ENCODE measurements at regions not wholly inside any gene's neighbourhood (a gene's known extent, or its start where the extent isn't known, plus 50 kb on each side); places are given as distances from the start of the nearest gene placed in this dataset.
A peak's percentile ranks its signal among the peaks of the same experiment; 100 is the strongest.

GRCh38 chr7:47142169-47142866, 439.6 kb downstream of the TNS3 start:
- no peak for DNase-seq
- no peak overlapping the region for H3K4me3 ChIP-seq (ENCODE audit: low read length in 3 of 3)
- FAIRE-seq: no peak
- no peak overlapping the region for H3K9ac ChIP-seq (ENCODE audit: low read length in 3 of 3)
- H3K27ac ChIP-seq (ENCODE audit: low read depth in 2 of 2, low read length in 2 of 2): no peak overlapping the region
- no peaks in the 10 kb centered on the region for H3K27me3 ChIP-seq (ENCODE audit: control insufficient read depth, insufficient read depth, low read length)
- no peaks in the 10 kb centered on the region for H3K9me3 ChIP-seq (ENCODE audit: control insufficient read depth in 2 of 3, insufficient read depth in 1 of 3, low read length in 3 of 3)
- no peaks in the 10 kb centered on the region for H3K36me3 ChIP-seq (ENCODE audit: control insufficient read depth in 2 of 3, insufficient read depth in 3 of 3, low read length in 3 of 3)
- intact Hi-C loops (cut with DNase I): no loop called here
- peaks cover 0 to 10% (median 2%) of the 10 kb centered on the region in 3 donors for H3K4me1 ChIP-seq (ENCODE audit: control insufficient read depth in 2 of 3, insufficient read depth in 2 of 3, low read depth in 1 of 3, low read length in 3 of 3)
- TF ChIP-seq CTCF (IDR thresholded peaks at IDR 0.05; ENCODE audit: borderline replicate concordance, extremely low read depth, insufficient read depth): no peak

- H3K9ac ChIP-seq (ENCODE audit: low read length in 3 of 3): no peak overlapping the region
- H3K4me3 ChIP-seq (ENCODE audit: low read length in 3 of 3): no peak overlapping the region
- H3K36me3 ChIP-seq (ENCODE audit: control insufficient read depth in 2 of 3, insufficient read depth in 3 of 3, low read length in 3 of 3): no peaks in the 10 kb centered on the region
- TF ChIP-seq CTCF (IDR thresholded peaks at IDR 0.05; ENCODE audit: borderline replicate concordance, extremely low read depth, insufficient read depth): no peak
- H3K27me3 ChIP-seq (ENCODE audit: control insufficient read depth, insufficient read depth, low read length): no peaks in the 10 kb centered on the region
- no peak overlapping the region for H3K27ac ChIP-seq (ENCODE audit: low read depth in 2 of 2, low read length in 2 of 2)
- intact Hi-C loops (cut with DNase I): no loop called here
- DNase-seq: no peak
- H3K4me1 ChIP-seq (ENCODE audit: control insufficient read depth in 2 of 3, insufficient read depth in 2 of 3, low read depth in 1 of 3, low read length in 3 of 3): no peaks in the 10 kb centered on the region
- FAIRE-seq: no peak
- no peaks in the 10 kb centered on the region for H3K9me3 ChIP-seq (ENCODE audit: control insufficient read depth in 2 of 3, insufficient read depth in 1 of 3, low read length in 3 of 3)
Observed at GRCh38 chr7:47132471-47132870, 449.4 kb downstream of the TNS3 start.

GRCh38 chr7:47128700-47129099, 453.2 kb downstream of the TNS3 start:
- Histone ChIP-seq H3K9me3 (ENCODE audit: control insufficient read depth in 2 of 3, insufficient read depth in 1 of 3, low read length in 3 of 3) (no peaks in the 10 kb centered on the region), H3K9ac (ENCODE audit: low read length in 3 of 3) (no peak overlapping the region), H3K27me3 (ENCODE audit: control insufficient read depth, insufficient read depth, low read length) (no peaks in the 10 kb centered on the region), H3K27ac (ENCODE audit: low read depth in 2 of 2, low read length in 2 of 2) (no peak overlapping the region), H3K4me1 (ENCODE audit: control insufficient read depth in 2 of 3, insufficient read depth in 2 of 3, low read depth in 1 of 3, low read length in 3 of 3) (no peaks in the 10 kb centered on the region), H3K36me3 (ENCODE audit: control insufficient read depth in 2 of 3, insufficient read depth in 3 of 3, low read length in 3 of 3) (no peaks in the 10 kb centered on the region), H3K4me3 (ENCODE audit: low read length in 3 of 3) (no peak overlapping the region)
- intact Hi-C loops (cut with DNase I): no loop called here
- no peak for DNase-seq
- TF ChIP-seq CTCF (IDR thresholded peaks at IDR 0.05; ENCODE audit: borderline replicate concordance, extremely low read depth, insufficient read depth): no peak
- FAIRE-seq: peak; percentile 86

GRCh38 chr7:47125529-47125928, 456.4 kb downstream of the TNS3 start:
- Histone ChIP-seq H3K4me3 (ENCODE audit: low read length in 3 of 3) (no peak overlapping the region), H3K27ac (ENCODE audit: low read depth in 2 of 2, low read length in 2 of 2) (no peak overlapping the region), H3K4me1 (ENCODE audit: control insufficient read depth in 2 of 3, insufficient read depth in 2 of 3, low read depth in 1 of 3, low read length in 3 of 3) (no peaks in the 10 kb centered on the region), H3K9me3 (ENCODE audit: control insufficient read depth in 2 of 3, insufficient read depth in 1 of 3, low read length in 3 of 3) (no peaks in the 10 kb centered on the region), H3K27me3 (ENCODE audit: control insufficient read depth, insufficient read depth, low read length) (no peaks in the 10 kb centered on the region), H3K9ac (ENCODE audit: low read length in 3 of 3) (no peak overlapping the region), H3K36me3 (ENCODE audit: control insufficient read depth in 2 of 3, insufficient read depth in 3 of 3, low read length in 3 of 3) (no peaks in the 10 kb centered on the region)
- DNase-seq (no peak), FAIRE-seq (no peak)
- TF ChIP-seq CTCF (IDR thresholded peaks at IDR 0.05; ENCODE audit: borderline replicate concordance, extremely low read depth, insufficient read depth): no peak
- intact Hi-C loops (cut with DNase I): no loop called here
